GM23338 (cell line): ENCODE measurements at regions not wholly inside any gene's neighbourhood (a gene's known extent, or its start where the extent isn't known, plus 50 kb on each side); places are given as distances from the start of the nearest gene placed in this dataset.

ENCODE experiments used
- CREB1 ChIP-seq: fragments of 250-450 bp; sonication (Bioruptor Pico); IDR thresholded peaks from 2 replicates; pipeline ENCODE4 v1.5.0; 2020; ENCODE audit warnings: low read depth, mild to moderate bottlenecking, moderate library complexity
- CTCF ChIP-seq, 2 experiments: fragments of 200-600 bp in 1 of 2; sonication (generic) in 1 of 2; conservative IDR thresholded peaks; 2 replicates each; pipeline versions ENCODE4 v1.5.1 to v1.6.1; 2016 to 2017; ENCODE audit warnings: antibody characterized with exemption in 2 of 2, low read depth in 2 of 2, mild to moderate bottlenecking in 2 of 2, moderate library complexity in 1 of 2
- ETS1 ChIP-seq: IDR thresholded peaks from 2 replicates; pipeline ENCODE4 v1.6.1; 2016; ENCODE audit warnings: antibody characterized with exemption
- EZH2 ChIP-seq: fragments of 200-600 bp; sonication (generic); IDR thresholded peaks from one replicate; pipeline ENCODE4 v1.8.0; 2017; ENCODE audit warnings: antibody characterized with exemption, mild to moderate bottlenecking, low read depth; ENCODE audit not compliant: unreplicated experiment
- EZH2phosphoT487 ChIP-seq: fragments of 200-600 bp; sonication (generic); IDR thresholded peaks from one replicate; pipeline ENCODE4 v1.8.1; 2018; ENCODE audit warnings: antibody characterized with exemption; ENCODE audit not compliant: unreplicated experiment
- JUNB ChIP-seq: IDR thresholded peaks from one replicate; pipeline ENCODE4 v1.6.1; 2016; ENCODE audit warnings: antibody characterized with exemption; ENCODE audit not compliant: unreplicated experiment
- NANOG ChIP-seq: IDR thresholded peaks from 2 replicates; pipeline ENCODE4 v1.6.1; 2016; ENCODE audit warnings: antibody characterized with exemption, borderline replicate concordance
- POLR2AphosphoS5 ChIP-seq: IDR thresholded peaks from 2 replicates; pipeline ENCODE4 v1.6.1; 2016; ENCODE audit warnings: antibody characterized with exemption, low read depth
- REST ChIP-seq: IDR thresholded peaks from one replicate; pipeline ENCODE4 v1.6.1; 2018; ENCODE audit warnings: antibody characterized with exemption; ENCODE audit not compliant: unreplicated experiment
- ZNF114 ChIP-seq: fragments of 250-450 bp; sonication (Bioruptor Pico); IDR thresholded peaks from 2 replicates; pipeline ENCODE4 v1.5.0; 2020; ENCODE audit warnings: mild to moderate bottlenecking, moderate library complexity
- ZNF331 ChIP-seq: fragments of 250-450 bp; sonication (Bioruptor Pico); IDR thresholded peaks from 2 replicates; pipeline ENCODE4 v1.5.0; 2020; ENCODE audit warnings: low read depth, mild to moderate bottlenecking, moderate library complexity
- ZNF462 ChIP-seq: fragments of 250-450 bp; sonication (Bioruptor Pico); IDR thresholded peaks from 2 replicates; pipeline ENCODE4 v1.5.0; 2020; ENCODE audit warnings: mild to moderate bottlenecking, moderate library complexity

- TF ChIP-seq CTCF (conservative IDR thresholded peaks at IDR 0.05; ENCODE audit: low read depth in 2 of 2), result no peak
- no peak for TF ChIP-seq POLR2AphosphoS5
- no peak for TF ChIP-seq EZH2
- no peak for TF ChIP-seq REST
- no peak for TF ChIP-seq CREB1
- no peak for TF ChIP-seq ZNF114 (CRISPR knock-in tag)
- no peak for TF ChIP-seq EZH2phosphoT487
- TF ChIP-seq JUNB, result no peak
- no peak for TF ChIP-seq NANOG
- TF ChIP-seq ZNF331 (CRISPR knock-in tag), result no peak
- TF ChIP-seq ETS1, result no peak
- no peak for TF ChIP-seq ZNF462
Observed at GRCh38 chr4:133493241-133493640, 344.1 kb downstream of the PCDH10 start.
